Activated CD8-positive, alpha-beta T cell treated with anti-CD3 and anti-CD28 coated beads, Interleukin-2, amount 10 ng/mL, durations not matched to agents 7 days and 5 days (primary cell): ENCODE measurements at regions not wholly inside any gene's neighbourhood (a gene's known extent, or its start where the extent isn't known, plus 50 kb on each side); places are given as distances from the start of the nearest gene placed in this dataset.
"Not testable (repeated sequence)": the region's sequence is repeated elsewhere in the genome, so short reads cannot be mapped to it uniquely, and the experiment has no call there.

Experiments used
- ATAC-seq: fragments of 150-1000 bp; cut with Tn5 transposase; one replicate; pipeline ENCODE4 v1.10.0; 2021; ENCODE audit warnings: moderate library complexity
- CTCF ChIA-PET: fragments of 350-600 bp; sonication (Branson Sonifier 250); formaldehyde crosslinking; loops from one replicate; lab custom pipeline; 2021; ENCODE audit warnings: antibody characterized with exemption; lab: Charles Lee
- POLR2A ChIA-PET: fragments of 350-600 bp; sonication (Branson Sonifier 250); formaldehyde crosslinking; loops from one replicate; lab custom pipeline; 2021; ENCODE audit warnings: antibody characterized with exemption; lab: Charles Lee
- DNase-seq: peaks from one replicate; pipeline ENCODE4 v3.0.0-alpha.2; 2020
- H3K27ac Mint-ChIP-seq: one replicate; pipeline ENCODE4 v1.8.0; 2021; ENCODE audit warnings: mild to moderate bottlenecking, mixed read lengths
- H3K27me3 Mint-ChIP-seq: one replicate; pipeline ENCODE4 v1.8.0; 2021; ENCODE audit warnings: low read depth, mixed read lengths
- H3K36me3 Mint-ChIP-seq: one replicate; pipeline ENCODE4 v1.8.0; 2021; ENCODE audit warnings: low read depth, mixed read lengths
- H3K4me1 Mint-ChIP-seq: one replicate; pipeline ENCODE4 v1.8.0; 2021; ENCODE audit warnings: low read depth, mixed read lengths
- H3K4me3 Mint-ChIP-seq: one replicate; pipeline ENCODE4 v1.8.0; 2021; ENCODE audit warnings: mild to moderate bottlenecking, mixed read lengths
- H3K9me3 Mint-ChIP-seq: one replicate; pipeline ENCODE4 v1.8.0; 2022; ENCODE audit warnings: mixed read lengths; ENCODE audit not compliant: insufficient read depth

GRCh38 chr13:55577082-55577846 is 1563.5 kb upstream of the PRR20A start:
- no peaks in the 10 kb centered on the region for H3K36me3 Mint-ChIP-seq
- no peak overlapping the region for H3K27ac Mint-ChIP-seq
- H3K4me3 Mint-ChIP-seq, result no peak overlapping the region
- H3K4me1 Mint-ChIP-seq, result no peaks in the 10 kb centered on the region
- no peak for ATAC-seq
- peaks cover 3% of the 10 kb centered on the region for H3K9me3 Mint-ChIP-seq
- DNase-seq, result no peak
- POLR2A ChIA-PET, result no interaction called here
- CTCF ChIA-PET, result no interaction called here
- no peaks in the 10 kb centered on the region for H3K27me3 Mint-ChIP-seq

- H3K4me3 Mint-ChIP-seq, result no peak overlapping the region
- H3K9me3 Mint-ChIP-seq, result peaks cover 3% of the 10 kb centered on the region
- ATAC-seq (no peak), DNase-seq (no peak)
- POLR2A ChIA-PET, result no interaction called here
- CTCF ChIA-PET, result no interaction called here
- no peaks in the 10 kb centered on the region for H3K4me1 Mint-ChIP-seq
- no peaks in the 10 kb centered on the region for H3K27me3 Mint-ChIP-seq
- H3K27ac Mint-ChIP-seq, result no peak overlapping the region
- H3K36me3 Mint-ChIP-seq, result no peaks in the 10 kb centered on the region
Measured at GRCh38 chr13:55577847-55578210, 1562.9 kb upstream of the PRR20A start.

- POLR2A ChIA-PET, H3K27me3 Mint-ChIP-seq, ATAC-seq, H3K36me3 Mint-ChIP-seq, H3K9me3 Mint-ChIP-seq, H3K4me1 Mint-ChIP-seq, CTCF ChIA-PET, DNase-seq, H3K4me3 Mint-ChIP-seq, H3K27ac Mint-ChIP-seq: not testable (repeated sequence)
Measured at GRCh38 chr13:55582294-55582693, 1558.4 kb upstream of the PRR20A start.

GRCh38 chr13:55583953-55584593 is 1556.6 kb upstream of the PRR20A start:
- POLR2A ChIA-PET, result no interaction called here
- no peak overlapping the region for H3K27ac Mint-ChIP-seq
- no peaks in the 10 kb centered on the region for H3K36me3 Mint-ChIP-seq
- no peak for ATAC-seq
- CTCF ChIA-PET, result no interaction called here
- DNase-seq, result no peak
- H3K27me3 Mint-ChIP-seq, result no peaks in the 10 kb centered on the region
- no peaks in the 10 kb centered on the region for H3K4me1 Mint-ChIP-seq
- H3K4me3 Mint-ChIP-seq, result no peak overlapping the region
- H3K9me3 Mint-ChIP-seq, result no peaks in the 10 kb centered on the region

- Mint-ChIP-seq H3K27me3 (no peaks in the 10 kb centered on the region), H3K9me3 (peaks cover 14% of the 10 kb centered on the region), H3K27ac (no peak overlapping the region), H3K36me3 (no peaks in the 10 kb centered on the region), H3K4me1 (no peaks in the 10 kb centered on the region), H3K4me3 (no peak overlapping the region)
- ChIA-PET CTCF (no interaction called here), POLR2A (no interaction called here)
- ATAC-seq (no peak), DNase-seq (no peak)
Measured at GRCh38 chr13:55602784-55603183, 1537.9 kb upstream of the PRR20A start.

GRCh38 chr13:55606045-55606665 is 1534.6 kb upstream of the PRR20A start:
- H3K4me1 Mint-ChIP-seq, result no peaks in the 10 kb centered on the region
- H3K27me3 Mint-ChIP-seq, result no peaks in the 10 kb centered on the region
- POLR2A ChIA-PET, result no interaction called here
- no peak overlapping the region for H3K27ac Mint-ChIP-seq
- no peak for DNase-seq
- CTCF ChIA-PET, result no interaction called here
- H3K4me3 Mint-ChIP-seq, result no peak overlapping the region
- H3K9me3 Mint-ChIP-seq, result peaks cover 25% of the 10 kb centered on the region
- ATAC-seq, result no peak
- H3K36me3 Mint-ChIP-seq, result no peaks in the 10 kb centered on the region

- Mint-ChIP-seq H3K4me3 (no peak overlapping the region), H3K9me3 (peaks cover 16% of the 10 kb centered on the region), H3K27ac (no peak overlapping the region), H3K4me1 (no peaks in the 10 kb centered on the region), H3K36me3 (no peaks in the 10 kb centered on the region), H3K27me3 (no peaks in the 10 kb centered on the region)
- ChIA-PET POLR2A (no interaction called here), CTCF (no interaction called here)
- no peak for DNase-seq
- ATAC-seq, result no peak
Measured at GRCh38 chr13:55613429-55614187, 1527.1 kb upstream of the PRR20A start.

GRCh38 chr13:55615081-55615480 is 1525.6 kb upstream of the PRR20A start:
- ATAC-seq (no peak), DNase-seq (no peak)
- POLR2A ChIA-PET, result no interaction called here
- CTCF ChIA-PET, result no interaction called here
- Mint-ChIP-seq H3K4me3 (no peak overlapping the region), H3K27ac (no peak overlapping the region), H3K27me3 (no peaks in the 10 kb centered on the region), H3K9me3 (peaks cover 23% of the 10 kb centered on the region), H3K4me1 (no peaks in the 10 kb centered on the region), H3K36me3 (no peaks in the 10 kb centered on the region)

- H3K36me3 Mint-ChIP-seq, result no peaks in the 10 kb centered on the region
- H3K4me1 Mint-ChIP-seq, result no peaks in the 10 kb centered on the region
- ChIA-PET CTCF (no interaction called here), POLR2A (no interaction called here)
- peaks cover 18% of the 10 kb centered on the region for H3K9me3 Mint-ChIP-seq
- no peak overlapping the region for H3K27ac Mint-ChIP-seq
- H3K4me3 Mint-ChIP-seq, result no peak overlapping the region
- no peak for DNase-seq
- H3K27me3 Mint-ChIP-seq, result no peaks in the 10 kb centered on the region
- no peak for ATAC-seq
Measured at GRCh38 chr13:55617241-55617640, 1523.5 kb upstream of the PRR20A start.

GRCh38 chr13:55627221-55627620 is 1513.5 kb upstream of the PRR20A start:
- DNase-seq, result no peak
- Mint-ChIP-seq H3K9me3 (peaks cover 21% of the 10 kb centered on the region), H3K36me3 (no peaks in the 10 kb centered on the region), H3K4me1 (no peaks in the 10 kb centered on the region), H3K4me3 (no peak overlapping the region), H3K27me3 (no peaks in the 10 kb centered on the region), H3K27ac (no peak overlapping the region)
- ChIA-PET POLR2A (no interaction called here), CTCF (no interaction called here)
- ATAC-seq, result no peak

- Mint-ChIP-seq H3K27ac (no peak overlapping the region), H3K4me1 (no peaks in the 10 kb centered on the region), H3K36me3 (no peaks in the 10 kb centered on the region), H3K4me3 (no peak overlapping the region), H3K27me3 (no peaks in the 10 kb centered on the region), H3K9me3 (peaks cover 18% of the 10 kb centered on the region)
- DNase-seq, result no peak
- no peak for ATAC-seq
- ChIA-PET CTCF (no interaction called here), POLR2A (no interaction called here)
Measured at GRCh38 chr13:55632402-55632801, 1508.3 kb upstream of the PRR20A start.

GRCh38 chr13:55649485-55649884 is 1491.2 kb upstream of the PRR20A start:
- Mint-ChIP-seq H3K4me3 (no peak overlapping the region), H3K27me3 (no peaks in the 10 kb centered on the region), H3K27ac (no peak overlapping the region), H3K4me1 (no peaks in the 10 kb centered on the region), H3K36me3 (no peaks in the 10 kb centered on the region), H3K9me3 (peaks cover 6% of the 10 kb centered on the region)
- POLR2A ChIA-PET, result no interaction called here
- CTCF ChIA-PET, result no interaction called here
- ATAC-seq (no peak), DNase-seq (no peak)
